ENCODE measurements at regions not wholly inside any gene's neighbourhood (a gene's known extent, or its start where the extent isn't known, plus 50 kb on each side); places are given as distances from the start of the nearest gene placed in this dataset.

DNA sequence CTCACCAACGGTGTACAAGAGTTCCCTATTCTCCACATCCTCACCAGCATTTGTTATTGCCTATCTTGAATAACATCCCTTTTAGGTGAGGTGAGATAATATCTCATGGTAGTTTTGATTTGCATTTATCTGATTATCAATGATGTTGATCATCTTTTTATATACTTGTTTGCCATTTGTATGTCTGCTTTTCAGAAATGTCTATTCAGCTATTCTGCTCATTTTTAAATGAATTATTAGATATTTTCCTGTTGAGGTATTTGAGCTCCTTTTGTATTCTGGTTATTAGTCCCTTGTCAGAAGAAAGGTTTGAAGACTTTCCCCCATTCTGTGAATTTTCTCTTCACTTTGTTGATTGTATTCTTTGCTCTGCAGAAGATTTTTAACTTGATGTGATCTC is 695.5 kb upstream of the DDX18 start:
- TF ChIP-seq, protein P1, sequence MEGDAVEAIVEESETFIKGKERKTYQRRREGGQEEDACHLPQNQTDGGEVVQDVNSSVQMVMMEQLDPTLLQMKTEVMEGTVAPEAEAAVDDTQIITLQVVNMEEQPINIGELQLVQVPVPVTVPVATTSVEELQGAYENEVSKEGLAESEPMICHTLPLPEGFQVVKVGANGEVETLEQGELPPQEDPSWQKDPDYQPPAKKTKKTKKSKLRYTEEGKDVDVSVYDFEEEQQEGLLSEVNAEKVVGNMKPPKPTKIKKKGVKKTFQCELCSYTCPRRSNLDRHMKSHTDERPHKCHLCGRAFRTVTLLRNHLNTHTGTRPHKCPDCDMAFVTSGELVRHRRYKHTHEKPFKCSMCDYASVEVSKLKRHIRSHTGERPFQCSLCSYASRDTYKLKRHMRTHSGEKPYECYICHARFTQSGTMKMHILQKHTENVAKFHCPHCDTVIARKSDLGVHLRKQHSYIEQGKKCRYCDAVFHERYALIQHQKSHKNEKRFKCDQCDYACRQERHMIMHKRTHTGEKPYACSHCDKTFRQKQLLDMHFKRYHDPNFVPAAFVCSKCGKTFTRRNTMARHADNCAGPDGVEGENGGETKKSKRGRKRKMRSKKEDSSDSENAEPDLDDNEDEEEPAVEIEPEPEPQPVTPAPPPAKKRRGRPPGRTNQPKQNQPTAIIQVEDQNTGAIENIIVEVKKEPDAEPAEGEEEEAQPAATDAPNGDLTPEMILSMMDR (IDR thresholded peaks at IDR 0.05; ENCODE audit: extremely low read depth in 1 of 2, insufficient read depth in 1 of 2, low read depth in 1 of 2, low read length in 2 of 2), result no peak
- TF ChIP-seq POLR2AphosphoS5 (IDR thresholded peaks at IDR 0.05; ENCODE audit: insufficient read depth, low read depth, low read length), result no peak
- TF ChIP-seq, protein P2, sequence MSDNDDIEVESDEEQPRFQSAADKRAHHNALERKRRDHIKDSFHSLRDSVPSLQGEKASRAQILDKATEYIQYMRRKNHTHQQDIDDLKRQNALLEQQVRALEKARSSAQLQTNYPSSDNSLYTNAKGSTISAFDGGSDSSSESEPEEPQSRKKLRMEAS (IDR thresholded peaks at IDR 0.05; ENCODE audit: insufficient read depth, insufficient read length), result no peak
